ENCODE measurements at regions not wholly inside any gene's neighbourhood (a gene's known extent, or its start where the extent isn't known, plus 50 kb on each side); places are given as distances from the start of the nearest gene placed in this dataset.
"Not testable (repeated sequence)": the region's sequence is repeated elsewhere in the genome, so short reads cannot be mapped to it uniquely, and the experiment has no call there.

- TF ChIP-seq, protein P1, sequence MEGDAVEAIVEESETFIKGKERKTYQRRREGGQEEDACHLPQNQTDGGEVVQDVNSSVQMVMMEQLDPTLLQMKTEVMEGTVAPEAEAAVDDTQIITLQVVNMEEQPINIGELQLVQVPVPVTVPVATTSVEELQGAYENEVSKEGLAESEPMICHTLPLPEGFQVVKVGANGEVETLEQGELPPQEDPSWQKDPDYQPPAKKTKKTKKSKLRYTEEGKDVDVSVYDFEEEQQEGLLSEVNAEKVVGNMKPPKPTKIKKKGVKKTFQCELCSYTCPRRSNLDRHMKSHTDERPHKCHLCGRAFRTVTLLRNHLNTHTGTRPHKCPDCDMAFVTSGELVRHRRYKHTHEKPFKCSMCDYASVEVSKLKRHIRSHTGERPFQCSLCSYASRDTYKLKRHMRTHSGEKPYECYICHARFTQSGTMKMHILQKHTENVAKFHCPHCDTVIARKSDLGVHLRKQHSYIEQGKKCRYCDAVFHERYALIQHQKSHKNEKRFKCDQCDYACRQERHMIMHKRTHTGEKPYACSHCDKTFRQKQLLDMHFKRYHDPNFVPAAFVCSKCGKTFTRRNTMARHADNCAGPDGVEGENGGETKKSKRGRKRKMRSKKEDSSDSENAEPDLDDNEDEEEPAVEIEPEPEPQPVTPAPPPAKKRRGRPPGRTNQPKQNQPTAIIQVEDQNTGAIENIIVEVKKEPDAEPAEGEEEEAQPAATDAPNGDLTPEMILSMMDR (IDR thresholded peaks at IDR 0.05): not testable (repeated sequence)
- not testable (repeated sequence) for TF ChIP-seq POLR2A, POLR2AphosphoS5, EP300 (IDR thresholded peaks at IDR 0.05)
Observed at GRCh38 chr21:10414121-10414924, 107.1 kb upstream of the TPTE start.

Measured in sigmoid colon (tissue), 4 donors.